PC-9 (cell line): ENCODE measurements at regions not wholly inside any gene's neighbourhood (a gene's known extent, or its start where the extent isn't known, plus 50 kb on each side); places are given as distances from the start of the nearest gene placed in this dataset.

Source experiments
- BruUV-seq: library from RNA; stranded (reverse); fragments of 400-500 nt; replicated peaks from 2 replicates; lab custom pipeline; 2021; lab: Mats Ljungman, UMichigan
- CTCF ChIA-PET: fragments of 300-600 bp; sonication (Branson Sonifier 250); formaldehyde crosslinking; loops from one replicate; lab custom pipeline; 2022; ENCODE audit warnings: antibody characterized with exemption; lab: Charles Lee
- POLR2A ChIA-PET: fragments of 300-600 bp; sonication (Branson Sonifier 250); formaldehyde crosslinking; loops from one replicate; lab custom pipeline; 2022; ENCODE audit warnings: antibody characterized with exemption; ENCODE audit not compliant: unreplicated experiment; lab: Charles Lee
- DNase-seq, 2 experiments: peaks; one replicate each; pipeline versions ENCODE4 v3.0.0 to v3.0.0-alpha.2; 2015 to 2022; ENCODE audit warnings: mixed read lengths in 1 of 2
- H2AFZ ChIP-seq: fragments of 200-600 bp; sonication (generic); 2 replicates; pipeline ENCODE4 v1.8.1; 2017; ENCODE audit warnings: antibody characterized with exemption
- H3F3A ChIP-seq: fragments of 200-600 bp; sonication (generic); 2 replicates; pipeline ENCODE4 v1.8.1; 2017; ENCODE audit warnings: antibody characterized with exemption, mild to moderate bottlenecking, low read depth; ENCODE audit not compliant: insufficient read depth
- H3K27ac ChIP-seq: fragments of 200-600 bp; sonication (generic); 2 replicates; pipeline ENCODE4 v1.6.1; 2016; ENCODE audit warnings: mixed run types
- H3K27me3 ChIP-seq: fragments of 200-600 bp; sonication (generic); 2 replicates; pipeline ENCODE4 v1.6.1; 2016; ENCODE audit warnings: low read depth, mixed run types; ENCODE audit not compliant: insufficient read depth
- H3K36me3 ChIP-seq: fragments of 200-600 bp; sonication (generic); 2 replicates; pipeline ENCODE4 v1.6.1; 2016; ENCODE audit warnings: low read depth, mixed run types
- H3K4me1 ChIP-seq: fragments of 200-600 bp; sonication (generic); replicated peaks from 2 replicates; pipeline ENCODE4 v1.6.1; 2016; ENCODE audit warnings: mixed run types; ENCODE audit not compliant: insufficient read depth
- H3K4me2 ChIP-seq: fragments of 200-600 bp; sonication (generic); 2 replicates; pipeline ENCODE4 v1.6.1; 2017; ENCODE audit warnings: mixed run types
- H3K4me3 ChIP-seq: fragments of 200-600 bp; sonication (generic); 2 replicates; pipeline ENCODE4 v1.6.1; 2016; ENCODE audit warnings: mixed run types
- H3K79me2 ChIP-seq: fragments of 200-600 bp; sonication (generic); 2 replicates; pipeline ENCODE4 v1.6.1; 2017; ENCODE audit warnings: low read depth, mixed run types
- H3K9me2 ChIP-seq: fragments of 200-600 bp; sonication (generic); 2 replicates; pipeline ENCODE4 v1.8.1; 2017; ENCODE audit warnings: mild to moderate bottlenecking; ENCODE audit not compliant: insufficient read depth
- H3K9me3 ChIP-seq: fragments of 200-600 bp; sonication (generic); 2 replicates; pipeline ENCODE4 v1.8.1; 2016; ENCODE audit warnings: low read depth; ENCODE audit not compliant: insufficient read depth
- H4K20me1 ChIP-seq: fragments of 200-600 bp; sonication (generic); 2 replicates; pipeline ENCODE4 v1.8.1; 2017; ENCODE audit not compliant: insufficient read depth
- EZH2 ChIP-seq: fragments of 200-600 bp; sonication (generic); IDR thresholded peaks from 2 replicates; pipeline ENCODE4 v1.8.0; 2017; ENCODE audit warnings: antibody characterized with exemption, low read depth
- intact Hi-C: fragments of 100-400 bp; cut with micrococcal nuclease; formaldehyde crosslinking; loops from one replicate; pipeline ENCODE4 v1.10.0; 2022; ENCODE audit not compliant: unreplicated experiment
- TF ChIP-seq, protein P1 (sequence below): fragments of 200-600 bp; sonication (generic); conservative IDR thresholded peaks from 2 replicates; pipeline ENCODE4 v1.6.1; 2017; ENCODE audit warnings: mixed run types, antibody characterized with exemption, mild to moderate bottlenecking, moderate library complexity

GRCh38 chr1:90799326-90799725 is 82.2 kb upstream of the BARHL2 start:
- Histone ChIP-seq H3K9me3 (no peaks in the 10 kb centered on the region), H3K27ac (no peak overlapping the region), H3K4me3 (no peak overlapping the region), H3K4me2 (no peak overlapping the region), H3K4me1 (no peaks in the 10 kb centered on the region), H3F3A (no peaks in the 10 kb centered on the region), H3K9me2 (no peaks in the 10 kb centered on the region), H2AFZ (no peak overlapping the region), H3K27me3 (no peaks in the 10 kb centered on the region), H4K20me1 (no peaks in the 10 kb centered on the region), H3K36me3 (no peaks in the 10 kb centered on the region), H3K79me2 (no peaks in the 10 kb centered on the region)
- ChIA-PET CTCF (no interaction called here), POLR2A (no interaction called here)
- no peak for DNase-seq
- BruUV-seq: no TSS peak
- intact Hi-C loops: no loop called here
- TF ChIP-seq EZH2: no peak
- TF ChIP-seq, protein P1, sequence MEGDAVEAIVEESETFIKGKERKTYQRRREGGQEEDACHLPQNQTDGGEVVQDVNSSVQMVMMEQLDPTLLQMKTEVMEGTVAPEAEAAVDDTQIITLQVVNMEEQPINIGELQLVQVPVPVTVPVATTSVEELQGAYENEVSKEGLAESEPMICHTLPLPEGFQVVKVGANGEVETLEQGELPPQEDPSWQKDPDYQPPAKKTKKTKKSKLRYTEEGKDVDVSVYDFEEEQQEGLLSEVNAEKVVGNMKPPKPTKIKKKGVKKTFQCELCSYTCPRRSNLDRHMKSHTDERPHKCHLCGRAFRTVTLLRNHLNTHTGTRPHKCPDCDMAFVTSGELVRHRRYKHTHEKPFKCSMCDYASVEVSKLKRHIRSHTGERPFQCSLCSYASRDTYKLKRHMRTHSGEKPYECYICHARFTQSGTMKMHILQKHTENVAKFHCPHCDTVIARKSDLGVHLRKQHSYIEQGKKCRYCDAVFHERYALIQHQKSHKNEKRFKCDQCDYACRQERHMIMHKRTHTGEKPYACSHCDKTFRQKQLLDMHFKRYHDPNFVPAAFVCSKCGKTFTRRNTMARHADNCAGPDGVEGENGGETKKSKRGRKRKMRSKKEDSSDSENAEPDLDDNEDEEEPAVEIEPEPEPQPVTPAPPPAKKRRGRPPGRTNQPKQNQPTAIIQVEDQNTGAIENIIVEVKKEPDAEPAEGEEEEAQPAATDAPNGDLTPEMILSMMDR: no peak

DNA sequence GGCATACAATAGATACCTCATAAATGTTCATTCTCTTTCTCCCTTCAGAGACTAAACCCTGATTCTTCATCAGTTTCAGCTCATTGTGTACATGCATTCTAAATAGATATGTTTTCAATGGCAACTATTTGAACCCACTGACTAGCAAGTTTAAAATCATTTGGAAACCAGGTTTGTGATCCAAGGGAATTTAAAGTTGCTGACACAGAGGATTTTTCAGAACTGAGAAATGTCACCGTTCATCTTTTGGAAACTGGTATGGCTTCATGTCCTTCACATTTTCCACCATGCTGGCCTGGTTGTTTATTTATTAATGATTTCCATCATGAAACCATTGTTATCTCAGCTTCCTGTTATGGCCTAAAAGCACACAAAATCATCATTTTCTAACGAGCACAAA is 81.8 kb upstream of the BARHL2 start:
- BruUV-seq: no TSS peak
- Histone ChIP-seq H3K9me3 (no peaks in the 10 kb centered on the region), H3F3A (no peaks in the 10 kb centered on the region), H3K4me2 (no peak overlapping the region), H3K4me1 (no peaks in the 10 kb centered on the region), H3K4me3 (no peak overlapping the region), H3K79me2 (no peaks in the 10 kb centered on the region), H3K36me3 (no peaks in the 10 kb centered on the region), H4K20me1 (no peaks in the 10 kb centered on the region), H3K27ac (no peak overlapping the region), H3K9me2 (no peaks in the 10 kb centered on the region), H3K27me3 (no peaks in the 10 kb centered on the region), H2AFZ (no peak overlapping the region)
- DNase-seq: no peak
- intact Hi-C loops: no loop called here
- TF ChIP-seq, protein P1: no peak
- POLR2A ChIA-PET: no interaction called here
- CTCF ChIA-PET: no interaction called here

DNA sequence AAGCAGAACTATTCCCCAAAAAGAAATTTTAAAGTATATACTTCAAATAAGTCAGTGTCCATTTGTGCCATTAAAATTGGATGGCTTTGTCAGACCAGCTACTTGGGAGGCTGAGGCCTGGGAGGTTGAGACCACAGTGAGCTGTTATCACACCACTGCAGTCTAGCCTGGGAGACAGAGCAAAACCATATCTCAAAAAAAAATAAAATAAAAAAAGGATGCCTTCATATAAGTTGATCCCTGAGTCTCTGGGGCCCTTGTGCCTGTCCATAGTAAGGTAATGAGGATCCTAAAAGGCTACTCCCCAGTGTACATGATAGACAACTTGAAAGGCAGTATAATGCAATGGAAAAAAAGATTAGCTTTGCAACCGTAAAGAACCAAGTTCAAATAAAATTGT is 81.2 kb upstream of the BARHL2 start:
- Histone ChIP-seq H3K4me3 (no peak overlapping the region), H3K4me1 (no peaks in the 10 kb centered on the region), H3K9me3 (no peaks in the 10 kb centered on the region), H3K36me3 (no peaks in the 10 kb centered on the region), H4K20me1 (no peaks in the 10 kb centered on the region), H3K9me2 (no peaks in the 10 kb centered on the region), H3K27me3 (no peaks in the 10 kb centered on the region), H3K79me2 (no peaks in the 10 kb centered on the region), H3K4me2 (no peak overlapping the region), H3K27ac (no peak overlapping the region), H2AFZ (no peak overlapping the region), H3F3A (no peaks in the 10 kb centered on the region)
- POLR2A ChIA-PET: no interaction called here
- DNase-seq: no peak
- CTCF ChIA-PET: no interaction called here
- intact Hi-C loops: no loop called here
- no TSS peak for BruUV-seq
- TF ChIP-seq, protein P1: no peak
- TF ChIP-seq EZH2: no peak
